ENCODE measurements at regions not wholly inside any gene's neighbourhood (a gene's known extent, or its start where the extent isn't known, plus 50 kb on each side); places are given as distances from the start of the nearest gene placed in this dataset.

DNA sequence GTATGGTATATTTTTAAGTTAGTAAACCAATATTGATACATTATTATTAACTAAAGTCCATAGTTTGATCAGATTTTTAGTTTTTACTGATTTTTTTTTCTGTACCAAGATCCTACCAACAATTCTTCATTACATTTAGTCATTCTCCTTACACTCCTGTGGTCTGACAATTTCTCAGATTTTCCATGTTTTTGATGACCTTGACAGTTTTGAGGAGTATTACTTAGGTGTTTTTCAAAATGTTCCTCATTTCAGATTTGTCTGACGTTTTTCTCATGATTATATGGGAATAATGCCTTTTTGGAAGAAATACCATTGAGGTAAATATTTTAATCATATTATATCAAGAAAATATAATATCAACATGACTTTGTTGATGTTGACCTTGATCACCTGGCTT, 423.8 kb downstream of the PPP4R3C start:
- Histone ChIP-seq H3K4me1 (ENCODE audit: insufficient read depth) (no peaks in the 10 kb centered on the region), H3K4me3 (no peak overlapping the region), H2AFZ (no peak overlapping the region), H3K27me3 (ENCODE audit: insufficient read depth) (no peaks in the 10 kb centered on the region), H3K27ac (ENCODE audit: low read depth) (no peak overlapping the region), H3K4me2 (no peak overlapping the region), H3K36me3 (ENCODE audit: insufficient read depth) (no peaks in the 10 kb centered on the region), H3K9me2 (ENCODE audit: insufficient read depth) (no peaks in the 10 kb centered on the region), H3F3A (replicated peaks; ENCODE audit: low read depth) (no peaks in the 10 kb centered on the region), H4K20me1 (replicated peaks; ENCODE audit: insufficient read depth) (no peaks in the 10 kb centered on the region), H3K79me2 (replicated peaks; ENCODE audit: insufficient read depth) (no peaks in the 10 kb centered on the region)
- H3K4me1 Mint-ChIP-seq: no peaks in the 10 kb centered on the region
- H3K36me3 Mint-ChIP-seq (ENCODE audit: low read depth): no peaks in the 10 kb centered on the region
- H3K27me3 Mint-ChIP-seq (ENCODE audit: insufficient read depth, low read depth, poor library complexity): no peaks in the 10 kb centered on the region
- TF ChIP-seq EZH2phosphoT487 (IDR thresholded peaks at IDR 0.05; ENCODE audit: unreplicated experiment): no peak
- TF ChIP-seq CREB1 (CRISPR knock-in tag; IDR thresholded peaks at IDR 0.05; ENCODE audit: low read depth): no peak
- no peak for TF ChIP-seq ZNF331 (CRISPR knock-in tag; IDR thresholded peaks at IDR 0.05; ENCODE audit: low read depth)
- TF ChIP-seq ZNF114 (CRISPR knock-in tag; IDR thresholded peaks at IDR 0.05): no peak
- no peak for TF ChIP-seq NANOG (IDR thresholded peaks at IDR 0.05; ENCODE audit: borderline replicate concordance)
- TF ChIP-seq, protein P1, sequence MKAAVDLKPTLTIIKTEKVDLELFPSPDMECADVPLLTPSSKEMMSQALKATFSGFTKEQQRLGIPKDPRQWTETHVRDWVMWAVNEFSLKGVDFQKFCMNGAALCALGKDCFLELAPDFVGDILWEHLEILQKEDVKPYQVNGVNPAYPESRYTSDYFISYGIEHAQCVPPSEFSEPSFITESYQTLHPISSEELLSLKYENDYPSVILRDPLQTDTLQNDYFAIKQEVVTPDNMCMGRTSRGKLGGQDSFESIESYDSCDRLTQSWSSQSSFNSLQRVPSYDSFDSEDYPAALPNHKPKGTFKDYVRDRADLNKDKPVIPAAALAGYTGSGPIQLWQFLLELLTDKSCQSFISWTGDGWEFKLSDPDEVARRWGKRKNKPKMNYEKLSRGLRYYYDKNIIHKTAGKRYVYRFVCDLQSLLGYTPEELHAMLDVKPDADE (IDR thresholded peaks at IDR 0.05): no peak
- no peak for TF ChIP-seq JUNB (IDR thresholded peaks at IDR 0.05; ENCODE audit: unreplicated experiment)
- TF ChIP-seq, protein P2, sequence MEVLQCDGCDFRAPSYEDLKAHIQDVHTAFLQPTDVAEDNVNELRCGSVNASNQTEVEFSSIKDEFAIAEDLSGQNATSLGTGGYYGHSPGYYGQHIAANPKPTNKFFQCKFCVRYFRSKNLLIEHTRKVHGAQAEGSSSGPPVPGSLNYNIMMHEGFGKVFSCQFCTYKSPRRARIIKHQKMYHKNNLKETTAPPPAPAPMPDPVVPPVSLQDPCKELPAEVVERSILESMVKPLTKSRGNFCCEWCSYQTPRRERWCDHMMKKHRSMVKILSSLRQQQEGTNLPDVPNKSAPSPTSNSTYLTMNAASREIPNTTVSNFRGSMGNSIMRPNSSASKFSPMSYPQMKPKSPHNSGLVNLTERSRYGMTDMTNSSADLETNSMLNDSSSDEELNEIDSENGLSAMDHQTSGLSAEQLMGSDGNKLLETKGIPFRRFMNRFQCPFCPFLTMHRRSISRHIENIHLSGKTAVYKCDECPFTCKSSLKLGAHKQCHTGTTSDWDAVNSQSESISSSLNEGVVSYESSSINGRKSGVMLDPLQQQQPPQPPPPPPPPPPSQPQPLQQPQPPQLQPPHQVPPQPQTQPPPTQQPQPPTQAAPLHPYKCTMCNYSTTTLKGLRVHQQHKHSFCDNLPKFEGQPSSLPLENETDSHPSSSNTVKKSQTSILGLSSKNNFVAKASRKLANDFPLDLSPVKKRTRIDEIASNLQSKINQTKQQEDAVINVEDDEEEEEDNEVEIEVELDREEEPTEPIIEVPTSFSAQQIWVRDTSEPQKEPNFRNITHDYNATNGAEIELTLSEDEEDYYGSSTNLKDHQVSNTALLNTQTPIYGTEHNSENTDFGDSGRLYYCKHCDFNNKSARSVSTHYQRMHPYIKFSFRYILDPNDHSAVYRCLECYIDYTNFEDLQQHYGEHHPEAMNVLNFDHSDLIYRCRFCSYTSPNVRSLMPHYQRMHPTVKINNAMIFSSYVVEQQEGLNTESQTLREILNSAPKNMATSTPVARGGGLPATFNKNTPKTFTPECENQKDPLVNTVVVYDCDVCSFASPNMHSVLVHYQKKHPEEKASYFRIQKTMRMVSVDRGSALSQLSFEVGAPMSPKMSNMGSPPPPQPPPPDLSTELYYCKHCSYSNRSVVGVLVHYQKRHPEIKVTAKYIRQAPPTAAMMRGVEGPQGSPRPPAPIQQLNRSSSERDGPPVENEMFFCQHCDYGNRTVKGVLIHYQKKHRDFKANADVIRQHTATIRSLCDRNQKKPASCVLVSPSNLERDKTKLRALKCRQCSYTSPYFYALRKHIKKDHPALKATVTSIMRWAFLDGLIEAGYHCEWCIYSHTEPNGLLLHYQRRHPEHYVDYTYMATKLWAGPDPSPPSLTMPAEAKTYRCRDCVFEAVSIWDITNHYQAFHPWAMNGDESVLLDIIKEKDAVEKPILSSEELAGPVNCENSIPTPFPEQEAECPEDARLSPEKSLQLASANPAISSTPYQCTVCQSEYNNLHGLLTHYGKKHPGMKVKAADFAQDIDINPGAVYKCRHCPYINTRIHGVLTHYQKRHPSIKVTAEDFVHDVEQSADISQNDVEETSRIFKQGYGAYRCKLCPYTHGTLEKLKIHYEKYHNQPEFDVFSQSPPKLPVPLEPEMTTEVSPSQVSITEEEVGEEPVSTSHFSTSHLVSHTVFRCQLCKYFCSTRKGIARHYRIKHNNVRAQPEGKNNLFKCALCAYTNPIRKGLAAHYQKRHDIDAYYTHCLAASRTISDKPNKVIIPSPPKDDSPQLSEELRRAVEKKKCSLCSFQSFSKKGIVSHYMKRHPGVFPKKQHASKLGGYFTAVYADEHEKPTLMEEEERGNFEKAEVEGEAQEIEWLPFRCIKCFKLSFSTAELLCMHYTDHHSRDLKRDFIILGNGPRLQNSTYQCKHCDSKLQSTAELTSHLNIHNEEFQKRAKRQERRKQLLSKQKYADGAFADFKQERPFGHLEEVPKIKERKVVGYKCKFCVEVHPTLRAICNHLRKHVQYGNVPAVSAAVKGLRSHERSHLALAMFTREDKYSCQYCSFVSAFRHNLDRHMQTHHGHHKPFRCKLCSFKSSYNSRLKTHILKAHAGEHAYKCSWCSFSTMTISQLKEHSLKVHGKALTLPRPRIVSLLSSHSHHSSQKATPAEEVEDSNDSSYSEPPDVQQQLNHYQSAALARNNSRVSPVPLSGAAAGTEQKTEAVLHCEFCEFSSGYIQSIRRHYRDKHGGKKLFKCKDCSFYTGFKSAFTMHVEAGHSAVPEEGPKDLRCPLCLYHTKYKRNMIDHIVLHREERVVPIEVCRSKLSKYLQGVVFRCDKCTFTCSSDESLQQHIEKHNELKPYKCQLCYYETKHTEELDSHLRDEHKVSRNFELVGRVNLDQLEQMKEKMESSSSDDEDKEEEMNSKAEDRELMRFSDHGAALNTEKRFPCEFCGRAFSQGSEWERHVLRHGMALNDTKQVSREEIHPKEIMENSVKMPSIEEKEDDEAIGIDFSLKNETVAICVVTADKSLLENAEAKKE (CRISPR knock-in tag; IDR thresholded peaks at IDR 0.05): no peak
- TF ChIP-seq EZH2 (IDR thresholded peaks at IDR 0.05; ENCODE audit: low read depth, unreplicated experiment): no peak
- no peak for TF ChIP-seq STAT1 (IDR thresholded peaks at IDR 0.05; ENCODE audit: unreplicated experiment)
- TF ChIP-seq, protein P3, sequence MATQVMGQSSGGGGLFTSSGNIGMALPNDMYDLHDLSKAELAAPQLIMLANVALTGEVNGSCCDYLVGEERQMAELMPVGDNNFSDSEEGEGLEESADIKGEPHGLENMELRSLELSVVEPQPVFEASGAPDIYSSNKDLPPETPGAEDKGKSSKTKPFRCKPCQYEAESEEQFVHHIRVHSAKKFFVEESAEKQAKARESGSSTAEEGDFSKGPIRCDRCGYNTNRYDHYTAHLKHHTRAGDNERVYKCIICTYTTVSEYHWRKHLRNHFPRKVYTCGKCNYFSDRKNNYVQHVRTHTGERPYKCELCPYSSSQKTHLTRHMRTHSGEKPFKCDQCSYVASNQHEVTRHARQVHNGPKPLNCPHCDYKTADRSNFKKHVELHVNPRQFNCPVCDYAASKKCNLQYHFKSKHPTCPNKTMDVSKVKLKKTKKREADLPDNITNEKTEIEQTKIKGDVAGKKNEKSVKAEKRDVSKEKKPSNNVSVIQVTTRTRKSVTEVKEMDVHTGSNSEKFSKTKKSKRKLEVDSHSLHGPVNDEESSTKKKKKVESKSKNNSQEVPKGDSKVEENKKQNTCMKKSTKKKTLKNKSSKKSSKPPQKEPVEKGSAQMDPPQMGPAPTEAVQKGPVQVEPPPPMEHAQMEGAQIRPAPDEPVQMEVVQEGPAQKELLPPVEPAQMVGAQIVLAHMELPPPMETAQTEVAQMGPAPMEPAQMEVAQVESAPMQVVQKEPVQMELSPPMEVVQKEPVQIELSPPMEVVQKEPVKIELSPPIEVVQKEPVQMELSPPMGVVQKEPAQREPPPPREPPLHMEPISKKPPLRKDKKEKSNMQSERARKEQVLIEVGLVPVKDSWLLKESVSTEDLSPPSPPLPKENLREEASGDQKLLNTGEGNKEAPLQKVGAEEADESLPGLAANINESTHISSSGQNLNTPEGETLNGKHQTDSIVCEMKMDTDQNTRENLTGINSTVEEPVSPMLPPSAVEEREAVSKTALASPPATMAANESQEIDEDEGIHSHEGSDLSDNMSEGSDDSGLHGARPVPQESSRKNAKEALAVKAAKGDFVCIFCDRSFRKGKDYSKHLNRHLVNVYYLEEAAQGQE (IDR thresholded peaks at IDR 0.05; ENCODE audit: unreplicated experiment): no peak
- TF ChIP-seq, protein P4, sequence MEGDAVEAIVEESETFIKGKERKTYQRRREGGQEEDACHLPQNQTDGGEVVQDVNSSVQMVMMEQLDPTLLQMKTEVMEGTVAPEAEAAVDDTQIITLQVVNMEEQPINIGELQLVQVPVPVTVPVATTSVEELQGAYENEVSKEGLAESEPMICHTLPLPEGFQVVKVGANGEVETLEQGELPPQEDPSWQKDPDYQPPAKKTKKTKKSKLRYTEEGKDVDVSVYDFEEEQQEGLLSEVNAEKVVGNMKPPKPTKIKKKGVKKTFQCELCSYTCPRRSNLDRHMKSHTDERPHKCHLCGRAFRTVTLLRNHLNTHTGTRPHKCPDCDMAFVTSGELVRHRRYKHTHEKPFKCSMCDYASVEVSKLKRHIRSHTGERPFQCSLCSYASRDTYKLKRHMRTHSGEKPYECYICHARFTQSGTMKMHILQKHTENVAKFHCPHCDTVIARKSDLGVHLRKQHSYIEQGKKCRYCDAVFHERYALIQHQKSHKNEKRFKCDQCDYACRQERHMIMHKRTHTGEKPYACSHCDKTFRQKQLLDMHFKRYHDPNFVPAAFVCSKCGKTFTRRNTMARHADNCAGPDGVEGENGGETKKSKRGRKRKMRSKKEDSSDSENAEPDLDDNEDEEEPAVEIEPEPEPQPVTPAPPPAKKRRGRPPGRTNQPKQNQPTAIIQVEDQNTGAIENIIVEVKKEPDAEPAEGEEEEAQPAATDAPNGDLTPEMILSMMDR (conservative IDR thresholded peaks at IDR 0.05; ENCODE audit: low read depth in 2 of 2): no peak
- TF ChIP-seq POLR2AphosphoS5 (IDR thresholded peaks at IDR 0.05; ENCODE audit: low read depth): no peak
- ATAC-seq (no peak), DNase-seq (ENCODE audit: low spot score) (no peak)
- no peak overlapping the region for H3K27ac Mint-ChIP-seq
- no peak overlapping the region for H3K4me3 Mint-ChIP-seq
- no peaks in the 10 kb centered on the region for H3K9me3 Mint-ChIP-seq

All from GM23338 (cell line).